GM12878 (cell line): ENCODE measurements at regions not wholly inside any gene's neighbourhood (a gene's known extent, or its start where the extent isn't known, plus 50 kb on each side); places are given as distances from the start of the nearest gene placed in this dataset.

Experiments used
- ATAC-seq: fragments of 200-7000 bp; cut with Tn5 transposase; 3 replicates; pipeline ENCODE4 v1.9.1; 2020; ENCODE audit warnings: mild to moderate bottlenecking, moderate library complexity
- BruUV-seq: library from RNA; stranded (reverse); fragments of 400-500 nt; replicated peaks from 2 replicates; lab custom pipeline; 2021; lab: Mats Ljungman, UMichigan
- CTCF ChIA-PET: fragments of 300-600 bp; sonication (Branson Sonifier 250); formaldehyde crosslinking; extraction: SDS; loops from one replicate; lab custom pipeline; 2021; ENCODE audit warnings: inconsistent platforms; lab: Yijun Ruan, JAX
- POLR2A ChIA-PET: fragments of 350-600 bp; formaldehyde crosslinking; extraction: SDS; loops from one replicate; lab custom pipeline; 2021; ENCODE audit warnings: inconsistent platforms; lab: Charles Lee
- RAD21 ChIA-PET: fragments of 300-600 bp; sonication (Branson Sonifier 250); formaldehyde crosslinking; loops from one replicate; lab custom pipeline; 2023; ENCODE audit warnings: antibody characterized with exemption; ENCODE audit not compliant: unreplicated experiment; lab: Charles Lee
- SMC1A ChIA-PET: fragments of 300-600 bp; sonication (Branson Sonifier 250); formaldehyde crosslinking; loops from one replicate; lab custom pipeline; 2023; ENCODE audit not compliant: unreplicated experiment, uncharacterized antibody; lab: Charles Lee
- DNase-seq: peaks from one replicate; pipeline ENCODE4 v3.0.0-alpha.2; 2011; ENCODE audit warnings: low read depth, low spot score
- FAIRE-seq: peaks from 3 replicates; lab custom pipeline; 2011; peaks lifted over from hg19 to GRCh38; lab: Jason Lieb, UNC
- H2AFZ ChIP-seq: 2 replicates; pipeline ENCODE4 v1.6.0; 2011; ENCODE audit warnings: low read depth, low read length, control low read depth; ENCODE audit not compliant: control insufficient read depth
- H3K27ac ChIP-seq: 2 replicates; pipeline ENCODE4 v1.5.1; 2011; ENCODE audit warnings: control low read depth; ENCODE audit not compliant: control insufficient read depth, insufficient read depth
- H3K27me3 ChIP-seq, 2 experiments: replicated peaks in 1 of 2; 2 replicates each; pipeline versions ENCODE4 v1.6.0 to v1.6.1; 2011; ENCODE audit warnings: low read length in 1 of 2; ENCODE audit not compliant: control insufficient read depth in 2 of 2, insufficient read depth in 2 of 2
- H3K36me3 ChIP-seq, 2 experiments: 2 replicates each; pipeline ENCODE4 v1.5.1; 2011; ENCODE audit warnings: low read length in 1 of 2; ENCODE audit not compliant: control insufficient read depth in 2 of 2, insufficient read depth in 2 of 2
- H3K4me1 ChIP-seq: 2 replicates; pipeline ENCODE4 v1.6.1; 2011; ENCODE audit warnings: mild to moderate bottlenecking, low read length, moderate library complexity, mixed read lengths; ENCODE audit not compliant: control insufficient read depth, insufficient read depth
- H3K4me2 ChIP-seq: 2 replicates; pipeline ENCODE4 v1.6.0; 2011; ENCODE audit warnings: control low read depth; ENCODE audit not compliant: control insufficient read depth, insufficient read depth
- H3K4me3 ChIP-seq: fragments of 200-600 bp; sonication (generic); 2 replicates; pipeline ENCODE4 v1.5.1; 2016
- H3K79me2 ChIP-seq: 2 replicates; pipeline ENCODE4 v1.6.0; 2011; ENCODE audit warnings: low read length; ENCODE audit not compliant: control insufficient read depth, insufficient read depth
- H3K9ac ChIP-seq: 2 replicates; pipeline ENCODE4 v1.8.0; 2011; ENCODE audit warnings: low read length, control low read depth, mixed read lengths; ENCODE audit not compliant: control insufficient read depth, insufficient read depth
- H3K9me3 ChIP-seq: replicated peaks from 3 replicates; pipeline ENCODE4 v1.5.1; 2011; ENCODE audit warnings: mild to moderate bottlenecking, low read length; ENCODE audit not compliant: control insufficient read depth, insufficient read depth
- H4K20me1 ChIP-seq: 2 replicates; pipeline ENCODE4 v1.6.0; 2011; ENCODE audit not compliant: control insufficient read depth, insufficient read depth
- BCL11A ChIP-seq: IDR thresholded peaks from 2 replicates; pipeline ENCODE4 v1.6.1; 2011; ENCODE audit warnings: low read depth, low read length
- BHLHE40 ChIP-seq, 2 experiments: fragments of 450-650 bp in 1 of 2; IDR thresholded peaks; 2 replicates each; pipeline ENCODE4 v1.6.1; 2011 to 2017; ENCODE audit warnings: low read depth in 2 of 2, borderline replicate concordance in 1 of 2, improper control_type of control experiment in 1 of 2, low read length in 1 of 2, mild to moderate bottlenecking in 1 of 2
- CUX1 ChIP-seq: IDR thresholded peaks from 2 replicates; pipeline ENCODE4 v1.6.1; 2012; ENCODE audit warnings: improper control_type of control experiment, low read depth, low read length; ENCODE audit not compliant: insufficient replicate concordance
- HDAC6 ChIP-seq: fragments of 200-600 bp; sonication (generic); IDR thresholded peaks from one replicate; pipeline ENCODE4 v1.8.0; 2017; ENCODE audit warnings: antibody characterized with exemption; ENCODE audit not compliant: unreplicated experiment
- IRF4 ChIP-seq: IDR thresholded peaks from 2 replicates; pipeline ENCODE4 v1.6.1; 2011; ENCODE audit warnings: low read depth, low read length
- JUND ChIP-seq: IDR thresholded peaks from 2 replicates; pipeline ENCODE4 v1.6.1; 2012; ENCODE audit warnings: low read depth, mild to moderate bottlenecking, low read length, improper control_type of control experiment, moderate library complexity
- LARP7 ChIP-seq: fragments of 450-650 bp; IDR thresholded peaks from 2 replicates; pipeline ENCODE4 v1.6.1; 2017; ENCODE audit warnings: mild to moderate bottlenecking
- MEF2A ChIP-seq: IDR thresholded peaks from 2 replicates; pipeline ENCODE4 v1.6.1; 2011; ENCODE audit warnings: low read depth, mild to moderate bottlenecking, low read length, moderate library complexity; ENCODE audit not compliant: insufficient read depth
- MXI1 ChIP-seq: fragments of 150-350 bp; IDR thresholded peaks from 2 replicates; pipeline ENCODE4 v1.6.1; 2011; ENCODE audit warnings: low read depth, mild to moderate bottlenecking, inconsistent platforms, low read length, improper control_type of control experiment
- NR2F1 ChIP-seq: fragments of 450-650 bp; conservative IDR thresholded peaks from 2 replicates; pipeline ENCODE4 v1.6.1; 2017; ENCODE audit warnings: mild to moderate bottlenecking
- POLR2AphosphoS2 ChIP-seq: IDR thresholded peaks from 2 replicates; pipeline ENCODE4 v1.6.1; 2011; ENCODE audit warnings: low read depth, mild to moderate bottlenecking, low read length, improper control_type of control experiment, moderate library complexity
- RAD21 ChIP-seq: IDR thresholded peaks from 2 replicates; pipeline ENCODE4 v1.6.1; 2011; ENCODE audit warnings: mild to moderate bottlenecking, low read depth, low read length, moderate library complexity; ENCODE audit not compliant: insufficient read depth
- SMAD1 ChIP-seq: fragments of 450-650 bp; IDR thresholded peaks from 2 replicates; pipeline ENCODE4 v1.6.1; 2018; ENCODE audit warnings: mild to moderate bottlenecking, low read depth; ENCODE audit not compliant: partially characterized antibody
- SMARCA5 ChIP-seq: fragments of 450-650 bp; IDR thresholded peaks from 2 replicates; pipeline ENCODE4 v1.6.1; 2017; ENCODE audit warnings: mild to moderate bottlenecking
- SPI1 ChIP-seq: IDR thresholded peaks from 2 replicates; pipeline ENCODE4 v1.6.1; 2011; ENCODE audit warnings: low read depth, mild to moderate bottlenecking, low read length, moderate library complexity, borderline replicate concordance; ENCODE audit not compliant: insufficient read depth
- SREBF2 ChIP-seq: IDR thresholded peaks from 2 replicates; pipeline ENCODE4 v1.6.1; 2012; ENCODE audit warnings: mild to moderate bottlenecking, low read length
- SRF ChIP-seq, 2 experiments: IDR thresholded peaks; 2 replicates each; pipeline ENCODE4 v1.6.1; 2011; ENCODE audit warnings: low read depth in 2 of 2, low read length in 2 of 2, mild to moderate bottlenecking in 1 of 2, moderate library complexity in 1 of 2
- ZNF622 ChIP-seq: fragments of 450-650 bp; IDR thresholded peaks from 2 replicates; pipeline ENCODE4 v1.6.1; 2017; ENCODE audit warnings: mild to moderate bottlenecking, inconsistent platforms
- WGBS: methylation state at CpG from one replicate; pipeline ENCODE4 v1.1.6; 2016; ENCODE audit warnings: low lambda C conversion rate; ENCODE audit not compliant: insufficient replicate concordance, insufficient coverage; ENCODE audit errors: missing lambda C conversion rate; 5-methylcytosine and 5-hydroxymethylcytosine counted together
- in situ Hi-C: fragments of 300-500 bp; cut with MboI; formaldehyde crosslinking; loops from 9 replicates; pipeline ENCODE4 v1.14.3; 2018; ENCODE audit warnings: mixed read lengths
- intact Hi-C: fragments of 100-400 bp; cut with micrococcal nuclease; formaldehyde crosslinking; loops from one replicate; pipeline ENCODE4 v1.14.2; 2022; ENCODE audit not compliant: unreplicated experiment
- TF ChIP-seq, protein P1 (sequence below): IDR thresholded peaks from 2 replicates; pipeline ENCODE4 v1.6.1; 2012; ENCODE audit warnings: low read depth, low read length, improper control_type of control experiment

DNA sequence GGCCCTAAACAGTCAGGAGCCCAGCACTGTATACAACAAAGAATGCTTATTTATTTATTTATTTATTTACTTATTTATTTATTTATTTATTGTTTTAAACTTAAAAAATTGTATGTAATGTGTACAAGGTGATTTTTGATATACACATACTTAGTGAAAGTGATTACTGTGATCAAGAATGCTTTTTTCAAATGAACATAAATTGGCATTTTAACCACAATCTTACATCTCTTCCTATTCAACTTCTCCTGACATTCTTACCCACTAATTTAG, 776.6 kb downstream of the TSN start (continued):
- no peak for TF ChIP-seq CUX1

DNA sequence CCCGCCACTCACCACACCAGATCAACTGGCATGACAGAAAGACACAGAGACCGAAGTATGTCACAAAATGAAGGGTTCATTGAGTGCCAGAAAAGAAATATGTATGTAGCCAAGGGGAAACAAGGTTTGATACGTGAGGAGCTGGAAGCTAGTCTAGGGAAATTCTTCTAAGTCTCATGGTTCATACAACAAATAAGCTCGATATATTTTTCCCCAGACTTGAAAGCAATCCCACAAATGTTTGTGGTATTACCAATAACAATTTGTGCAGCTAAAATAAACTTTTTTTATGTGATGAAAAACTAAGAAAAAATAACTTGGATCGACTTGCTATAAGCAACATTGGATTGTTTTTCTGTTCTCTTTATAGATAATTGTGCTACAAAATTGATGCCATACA, 777.0 kb downstream of the TSN start:
- ChIA-PET CTCF (interaction anchor here (0.6 to 1.3 kb wide), 6 partner anchors 9 to 1264 kb away, joined by 3 to 4 read pairs (median 3); no protein-coding TSS in a partner anchor), SMC1A (interaction anchor here (1.0 to 2.4 kb wide), 6 partner anchors 11 to 213 kb away, joined by 3 to 7 read pairs (median 5); no protein-coding TSS in a partner anchor), RAD21 (interaction anchor here (1.5 kb wide), 2 partner anchors 206 to 209 kb away, joined by 3 to 7 read pairs; no protein-coding TSS in a partner anchor), POLR2A (interaction anchor here (1.4 kb wide), 1 partner anchor 208 kb away, joined by 6 read pairs; no protein-coding TSS in a partner anchor)
- H3K36me3 ChIP-seq, result no peaks in the 10 kb centered on the region
- H3K9me3 ChIP-seq, result no peaks in the 10 kb centered on the region
- no peak overlapping the region for H3K4me3 ChIP-seq
- H3K4me2 ChIP-seq, result no peak overlapping the region
- in situ Hi-C loops (no loop called here), intact Hi-C loops (no loop called here)
- H2AFZ ChIP-seq, result no peak overlapping the region
- BruUV-seq, result no TSS peak
- H3K79me2 ChIP-seq, result no peaks in the 10 kb centered on the region
- no peak for DNase-seq
- no peak for FAIRE-seq
- no peak overlapping the region for H3K9ac ChIP-seq
- no peaks in the 10 kb centered on the region for H3K27me3 ChIP-seq
- ATAC-seq, result no peak
- no peaks in the 10 kb centered on the region for H4K20me1 ChIP-seq
- WGBS, result 45% methylated on average over 5 of the region's 5 CpGs
- no peaks in the 10 kb centered on the region for H3K4me1 ChIP-seq
- no peak overlapping the region for H3K27ac ChIP-seq
- TF ChIP-seq SMAD1, result no peak
- TF ChIP-seq LARP7, result no peak
- no peak for TF ChIP-seq IRF4
- TF ChIP-seq MXI1, result no peak
- TF ChIP-seq SREBF2, result no peak
- no peak for TF ChIP-seq HDAC6
- no peak for TF ChIP-seq POLR2AphosphoS2
- TF ChIP-seq RAD21, result no peak
- no peak for TF ChIP-seq SMARCA5
- TF ChIP-seq ZNF622, result no peak
- TF ChIP-seq, protein P1, sequence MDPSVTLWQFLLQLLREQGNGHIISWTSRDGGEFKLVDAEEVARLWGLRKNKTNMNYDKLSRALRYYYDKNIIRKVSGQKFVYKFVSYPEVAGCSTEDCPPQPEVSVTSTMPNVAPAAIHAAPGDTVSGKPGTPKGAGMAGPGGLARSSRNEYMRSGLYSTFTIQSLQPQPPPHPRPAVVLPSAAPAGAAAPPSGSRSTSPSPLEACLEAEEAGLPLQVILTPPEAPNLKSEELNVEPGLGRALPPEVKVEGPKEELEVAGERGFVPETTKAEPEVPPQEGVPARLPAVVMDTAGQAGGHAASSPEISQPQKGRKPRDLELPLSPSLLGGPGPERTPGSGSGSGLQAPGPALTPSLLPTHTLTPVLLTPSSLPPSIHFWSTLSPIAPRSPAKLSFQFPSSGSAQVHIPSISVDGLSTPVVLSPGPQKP, result no peak
- TF ChIP-seq SPI1, result no peak
- TF ChIP-seq BCL11A, result no peak
- TF ChIP-seq MEF2A, result no peak
- TF ChIP-seq BHLHE40 (IDR thresholded peaks at IDR 0.05; ENCODE audit: borderline replicate concordance in 1 of 2, low read depth in 2 of 2, low read length in 1 of 2), result no peak
- TF ChIP-seq JUND, result no peak
- TF ChIP-seq SRF (IDR thresholded peaks at IDR 0.05; ENCODE audit: low read depth in 2 of 2, low read length in 2 of 2), result no peak
- TF ChIP-seq NR2F1, result no peak
